Muscle layer of colon (tissue), 2 donors: ENCODE measurements at regions not wholly inside any gene's neighbourhood (a gene's known extent, or its start where the extent isn't known, plus 50 kb on each side); places are given as distances from the start of the nearest gene placed in this dataset.

ENCODE experiments used
- H3K27ac ChIP-seq: one replicate; pipeline ENCODE4 v1.7.0; 2013; ENCODE audit warnings: low read depth, mild to moderate bottlenecking, low read length, moderate library complexity
- H3K27me3 ChIP-seq, 2 donors: one replicate each; pipeline ENCODE4 v1.7.0; 2013; ENCODE audit warnings: low read length in 2 of 2, mild to moderate bottlenecking in 2 of 2; ENCODE audit not compliant: insufficient read depth in 2 of 2, control insufficient read depth in 1 of 2
- H3K36me3 ChIP-seq: one replicate; pipeline ENCODE4 v1.7.0; 2013; ENCODE audit warnings: mild to moderate bottlenecking, low read length; ENCODE audit not compliant: insufficient read depth
- H3K4me1 ChIP-seq: one replicate; pipeline ENCODE4 v1.7.0; 2013; ENCODE audit warnings: mild to moderate bottlenecking, low read length; ENCODE audit not compliant: insufficient read depth
- H3K4me3 ChIP-seq, 2 donors: one replicate each; pipeline ENCODE4 v1.7.0; 2013; ENCODE audit warnings: low read length in 2 of 2, low read depth in 1 of 2, mild to moderate bottlenecking in 1 of 2, moderate library complexity in 1 of 2
- H3K9ac ChIP-seq: one replicate; pipeline ENCODE4 v1.7.0; 2013; ENCODE audit warnings: low read length
- H3K9me3 ChIP-seq: one replicate; pipeline ENCODE4 v1.7.0; 2013; ENCODE audit warnings: mild to moderate bottlenecking, low read length
- donor health status: abdominal sarcoma.
- donor health status: Adenocarcinoma of cecum.

- Histone ChIP-seq H3K9ac (no peak overlapping the region), H3K36me3 (no peaks in the 10 kb centered on the region), H3K4me3 (no peak overlapping the region), H3K27ac (no peak overlapping the region), H3K27me3 (no peaks in the 10 kb centered on the region), H3K4me1 (no peaks in the 10 kb centered on the region), H3K9me3 (no peaks in the 10 kb centered on the region)
Measured at GRCh38 chr2:15814403-15814802, 125.9 kb upstream of the MYCN start.

GRCh38 chr2:15814946-15815345 lies 125.4 kb upstream of the MYCN start:
- H3K9ac ChIP-seq = no peak overlapping the region
- H3K4me3 ChIP-seq = no peak overlapping the region
- no peaks in the 10 kb centered on the region for H3K9me3 ChIP-seq
- H3K4me1 ChIP-seq = no peaks in the 10 kb centered on the region
- no peaks in the 10 kb centered on the region for H3K27me3 ChIP-seq
- H3K36me3 ChIP-seq = no peaks in the 10 kb centered on the region
- H3K27ac ChIP-seq = no peak overlapping the region

- Histone ChIP-seq H3K9me3 (no peaks in the 10 kb centered on the region), H3K4me1 (no peaks in the 10 kb centered on the region), H3K27me3 (no peaks in the 10 kb centered on the region), H3K36me3 (no peaks in the 10 kb centered on the region), H3K4me3 (no peak overlapping the region), H3K9ac (no peak overlapping the region), H3K27ac (no peak overlapping the region)
Measured at GRCh38 chr2:15816226-15816625, 124.1 kb upstream of the MYCN start.

- Histone ChIP-seq H3K27me3 (no peaks in the 10 kb centered on the region), H3K27ac (no peak overlapping the region), H3K9ac (no peak overlapping the region), H3K4me1 (no peaks in the 10 kb centered on the region), H3K4me3 (no peak overlapping the region), H3K36me3 (no peaks in the 10 kb centered on the region), H3K9me3 (no peaks in the 10 kb centered on the region)
Measured at GRCh38 chr2:15816674-15817406, 123.5 kb upstream of the MYCN start.

GRCh38 chr2:15817748-15818147 lies 122.6 kb upstream of the MYCN start:
- no peak overlapping the region for H3K4me3 ChIP-seq
- H3K9ac ChIP-seq = no peak overlapping the region
- no peaks in the 10 kb centered on the region for H3K9me3 ChIP-seq
- H3K4me1 ChIP-seq = no peaks in the 10 kb centered on the region
- H3K36me3 ChIP-seq = no peaks in the 10 kb centered on the region
- H3K27me3 ChIP-seq = no peaks in the 10 kb centered on the region
- H3K27ac ChIP-seq = no peak overlapping the region

- H3K27ac ChIP-seq = no peak overlapping the region
- no peaks in the 10 kb centered on the region for H3K9me3 ChIP-seq
- no peaks in the 10 kb centered on the region for H3K36me3 ChIP-seq
- no peak overlapping the region for H3K9ac ChIP-seq
- H3K27me3 ChIP-seq = no peaks in the 10 kb centered on the region
- H3K4me3 ChIP-seq = no peak overlapping the region
- no peaks in the 10 kb centered on the region for H3K4me1 ChIP-seq
Measured at GRCh38 chr2:15818318-15818753, 122.0 kb upstream of the MYCN start.

GRCh38 chr2:15818881-15819280 lies 121.5 kb upstream of the MYCN start:
- H3K27me3 ChIP-seq = no peaks in the 10 kb centered on the region
- no peaks in the 10 kb centered on the region for H3K4me1 ChIP-seq
- H3K9ac ChIP-seq = no peak overlapping the region
- no peak overlapping the region for H3K4me3 ChIP-seq
- no peaks in the 10 kb centered on the region for H3K36me3 ChIP-seq
- no peak overlapping the region for H3K27ac ChIP-seq
- H3K9me3 ChIP-seq = no peaks in the 10 kb centered on the region

GRCh38 chr2:15819562-15820256 lies 120.6 kb upstream of the MYCN start:
- H3K27me3 ChIP-seq = no peaks in the 10 kb centered on the region
- H3K27ac ChIP-seq = no peak overlapping the region
- H3K9ac ChIP-seq = no peak overlapping the region
- no peaks in the 10 kb centered on the region for H3K36me3 ChIP-seq
- no peak overlapping the region for H3K4me3 ChIP-seq
- H3K9me3 ChIP-seq = no peaks in the 10 kb centered on the region
- no peaks in the 10 kb centered on the region for H3K4me1 ChIP-seq

- Histone ChIP-seq H3K4me3 (no peak overlapping the region), H3K9me3 (no peaks in the 10 kb centered on the region)
Measured at GRCh38 chr2:15820257-15820566, 120.1 kb upstream of the MYCN start.

GRCh38 chr2:15820927-15821326 lies 119.4 kb upstream of the MYCN start:
- Histone ChIP-seq H3K27ac (no peak overlapping the region), H3K27me3 (no peaks in the 10 kb centered on the region), H3K9me3 (no peaks in the 10 kb centered on the region), H3K36me3 (no peaks in the 10 kb centered on the region), H3K4me1 (no peaks in the 10 kb centered on the region), H3K9ac (no peak overlapping the region), H3K4me3 (no peak overlapping the region)

More at GRCh38 chr2:15820257-15820566, 120.1 kb upstream of the MYCN start:
- no peak overlapping the region for H3K9ac ChIP-seq
- no peak overlapping the region for H3K27ac ChIP-seq
- H3K36me3 ChIP-seq = no peaks in the 10 kb centered on the region
- H3K4me1 ChIP-seq = no peaks in the 10 kb centered on the region
- H3K27me3 ChIP-seq = no peaks in the 10 kb centered on the region

- Histone ChIP-seq H3K4me1 (no peaks in the 10 kb centered on the region), H3K36me3 (no peaks in the 10 kb centered on the region), H3K4me3 (no peak overlapping the region), H3K9me3 (no peaks in the 10 kb centered on the region), H3K27me3 (no peaks in the 10 kb centered on the region), H3K9ac (no peak overlapping the region), H3K27ac (no peak overlapping the region)
Measured at GRCh38 chr2:15822151-15823044, 118.0 kb upstream of the MYCN start.
